Inflammatory macrophage treated with lipopolysaccharide for 1 hour (primary cell): ENCODE measurements at regions not wholly inside any gene's neighbourhood (a gene's known extent, or its start where the extent isn't known, plus 50 kb on each side); places are given as distances from the start of the nearest gene placed in this dataset.

ENCODE experiments used
- DNase-seq, 2 donors: peaks; one replicate each; pipeline ENCODE4 v3.0.0-alpha.2; 2020 to 2022

DNA sequence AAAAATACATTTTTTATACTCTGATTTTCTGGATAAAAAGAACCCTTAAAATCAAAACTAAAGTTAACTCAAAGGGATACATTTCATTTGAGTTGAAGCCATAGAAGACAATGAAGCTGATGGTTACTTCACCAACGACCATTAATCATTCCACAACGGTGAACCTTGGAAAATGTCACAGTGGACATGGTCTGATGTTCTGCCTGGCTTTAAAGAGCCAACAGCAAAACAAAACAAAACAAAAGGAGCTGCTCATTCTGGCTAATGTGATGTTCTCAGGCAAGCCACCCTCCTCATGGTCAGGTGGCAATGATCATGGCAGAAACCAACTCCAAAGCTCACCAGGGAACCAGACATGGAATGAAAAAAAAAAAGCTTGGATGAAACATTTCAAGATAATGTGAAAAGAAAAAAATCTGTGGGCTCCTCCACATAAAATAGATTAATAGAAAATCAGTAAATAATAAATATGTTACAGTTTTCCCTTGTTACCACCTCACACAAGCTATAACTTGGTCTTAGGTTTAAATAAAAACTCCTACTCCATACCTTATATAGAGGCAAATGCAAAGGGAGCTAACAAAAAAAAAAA lies 90.1 kb upstream of the SERTAD2 start:
- DNase-seq = no peak

DNA sequence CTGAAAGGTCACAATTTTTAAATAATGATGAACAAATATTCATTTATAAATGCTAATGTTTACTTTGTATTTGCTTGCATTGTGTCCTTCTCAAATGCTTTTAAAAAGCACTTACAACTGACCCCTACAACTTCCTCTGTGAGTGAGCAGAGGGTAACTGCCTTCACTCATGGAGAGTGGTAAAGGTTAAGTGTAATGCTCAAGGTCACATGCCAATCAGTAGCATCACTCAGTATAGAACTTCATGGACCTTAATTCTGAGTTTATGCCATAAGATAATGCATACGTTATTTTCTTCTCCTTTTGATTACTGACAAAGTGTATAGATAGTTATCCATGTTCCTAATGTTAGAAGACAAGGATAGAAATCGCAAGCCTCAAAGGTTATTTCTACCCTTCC lies 91.8 kb upstream of the SERTAD2 start:
- DNase-seq = no peak

DNA sequence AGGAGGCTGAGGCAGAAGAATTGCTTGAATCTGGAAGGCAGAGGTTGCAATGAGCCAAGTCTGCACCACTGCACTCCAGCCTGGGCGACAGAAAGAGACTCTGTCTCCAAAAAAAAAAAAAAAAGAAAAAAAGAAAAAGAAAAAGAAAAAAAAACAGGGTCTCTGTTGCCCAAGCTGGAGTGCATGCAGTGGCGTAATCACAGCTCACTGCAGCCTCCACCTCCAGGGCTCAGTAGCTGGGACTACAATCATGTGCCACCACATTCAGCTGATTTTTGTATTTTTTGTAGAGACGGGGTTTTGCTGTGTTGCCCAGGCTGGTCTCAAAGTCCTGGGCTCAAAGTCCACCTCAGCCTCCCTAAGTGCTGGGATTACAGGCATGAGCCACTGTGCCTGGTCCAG lies 94.0 kb upstream of the SERTAD2 start:
- DNase-seq = peak in 1 of 2 donors; percentile 46

DNA sequence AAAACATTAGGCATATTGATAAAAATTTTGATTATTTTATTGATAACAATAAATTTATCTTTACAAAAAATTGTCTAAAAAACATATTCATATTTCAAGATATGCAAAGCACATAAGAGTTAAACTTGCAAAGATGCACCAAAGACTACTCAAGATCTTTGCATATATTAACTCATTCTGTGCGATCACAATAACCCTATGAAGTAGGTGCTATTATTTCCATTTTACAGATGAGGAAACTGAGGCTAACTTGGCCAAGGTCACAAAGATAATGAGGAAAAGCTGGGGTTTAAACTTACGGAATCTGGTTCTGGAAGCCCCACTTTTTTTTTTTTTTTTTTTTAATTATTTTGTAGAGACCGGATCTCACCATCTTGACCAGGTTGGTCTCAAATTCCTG lies 94.4 kb upstream of the SERTAD2 start:
- no peak for DNase-seq

DNA sequence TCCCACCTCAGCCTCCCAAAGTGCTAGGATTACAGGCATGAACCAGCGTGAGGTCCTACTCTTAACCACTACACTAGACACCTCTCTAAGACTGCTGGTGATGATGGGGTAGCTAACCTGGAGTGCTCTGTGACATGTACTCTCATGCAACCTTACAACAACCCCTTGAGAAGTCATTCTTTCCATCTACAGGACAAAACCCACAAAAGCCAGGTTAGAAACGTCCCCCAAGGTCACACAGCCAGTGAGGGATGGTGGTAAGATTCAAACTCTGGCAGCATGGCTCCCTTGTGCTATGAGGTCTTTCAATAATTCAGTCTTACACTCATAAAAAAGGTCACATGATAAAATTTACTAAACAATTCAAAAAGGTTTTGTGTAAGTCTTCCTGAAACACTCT lies 94.8 kb upstream of the SERTAD2 start:
- no peak for DNase-seq

DNA sequence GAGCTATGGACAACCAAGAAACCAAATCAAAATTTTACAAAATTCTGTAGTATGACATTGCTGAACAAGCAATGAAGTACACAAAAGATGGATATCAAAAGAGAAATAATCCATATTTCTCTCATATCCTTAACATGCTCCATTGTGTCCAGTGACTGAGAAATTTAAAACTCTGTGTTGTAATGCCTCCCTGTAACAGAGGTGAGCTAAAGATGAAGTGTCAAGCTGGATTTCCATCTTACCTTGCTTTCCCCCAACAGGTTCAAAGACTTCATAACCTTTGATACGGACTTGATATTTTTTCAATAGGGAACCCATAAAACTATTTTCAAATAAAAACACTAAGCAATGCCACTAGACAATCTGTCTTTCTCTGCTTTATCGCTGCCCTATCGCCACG lies 95.7 kb upstream of the SERTAD2 start:
- no peak for DNase-seq

DNA sequence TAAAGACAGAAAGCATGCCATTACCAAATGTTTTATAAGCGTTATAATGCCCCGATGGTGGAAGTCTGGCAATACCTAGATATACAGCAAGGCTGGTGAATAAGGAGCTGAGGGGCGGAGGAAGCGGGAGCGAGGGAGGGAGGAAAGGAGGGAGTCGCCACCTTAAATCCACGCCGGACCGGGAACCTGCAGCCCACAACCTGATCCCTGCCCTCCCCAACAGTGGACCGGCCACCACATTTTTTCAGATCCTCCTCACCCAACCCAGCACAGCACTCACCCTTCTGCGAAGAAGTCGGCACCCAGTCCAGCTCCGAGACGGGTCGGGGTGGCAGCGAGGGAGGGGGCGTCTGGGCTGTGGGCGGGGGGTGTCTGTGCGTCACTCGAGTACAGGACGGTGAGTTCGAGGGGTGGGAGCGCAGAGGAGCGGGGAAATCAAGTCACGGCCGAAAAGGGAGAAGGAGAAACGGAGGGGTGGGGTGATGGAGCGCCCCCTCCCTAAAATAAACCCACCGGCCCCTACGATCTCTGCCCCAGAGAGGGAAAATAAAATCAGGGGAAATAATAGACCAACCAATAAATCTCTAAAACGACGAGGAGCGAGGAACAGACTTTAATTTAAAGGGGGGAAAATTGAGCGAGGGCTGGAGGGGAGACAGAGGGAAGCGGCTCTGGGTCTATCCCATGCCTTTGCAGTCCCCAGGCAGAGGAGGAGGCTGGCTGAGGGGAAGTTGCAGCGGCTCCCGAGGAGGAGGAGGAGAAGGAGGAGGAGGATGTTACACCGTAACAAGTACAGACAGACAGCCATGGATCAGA lies 96.5 kb upstream of the SERTAD2 start:
- no peak for DNase-seq

DNA sequence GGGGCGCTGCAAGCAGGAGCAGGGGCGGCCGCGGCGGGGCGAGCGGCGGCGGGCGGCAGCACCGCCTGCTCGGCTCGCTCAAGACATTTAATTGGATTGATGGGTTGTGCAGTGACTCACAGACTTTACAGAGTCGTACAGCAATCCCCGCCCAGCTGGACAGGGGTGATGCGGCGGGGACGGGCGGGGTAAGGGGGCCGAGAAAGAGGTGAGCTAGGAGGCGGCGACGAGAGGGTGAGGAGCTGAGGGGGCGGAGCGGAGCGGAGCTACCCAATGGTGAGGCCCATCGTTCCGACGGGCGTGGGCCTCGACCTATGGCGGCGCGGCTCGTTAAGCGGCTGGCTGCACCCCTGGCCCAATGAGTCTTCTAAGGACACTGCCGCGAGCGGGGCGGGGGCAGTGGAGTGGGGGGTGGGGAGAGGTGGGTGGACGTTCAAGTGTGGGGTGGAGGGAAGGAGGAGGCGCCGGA lies 97.1 kb upstream of the SERTAD2 start:
- peak; percentile 98 for DNase-seq

DNA sequence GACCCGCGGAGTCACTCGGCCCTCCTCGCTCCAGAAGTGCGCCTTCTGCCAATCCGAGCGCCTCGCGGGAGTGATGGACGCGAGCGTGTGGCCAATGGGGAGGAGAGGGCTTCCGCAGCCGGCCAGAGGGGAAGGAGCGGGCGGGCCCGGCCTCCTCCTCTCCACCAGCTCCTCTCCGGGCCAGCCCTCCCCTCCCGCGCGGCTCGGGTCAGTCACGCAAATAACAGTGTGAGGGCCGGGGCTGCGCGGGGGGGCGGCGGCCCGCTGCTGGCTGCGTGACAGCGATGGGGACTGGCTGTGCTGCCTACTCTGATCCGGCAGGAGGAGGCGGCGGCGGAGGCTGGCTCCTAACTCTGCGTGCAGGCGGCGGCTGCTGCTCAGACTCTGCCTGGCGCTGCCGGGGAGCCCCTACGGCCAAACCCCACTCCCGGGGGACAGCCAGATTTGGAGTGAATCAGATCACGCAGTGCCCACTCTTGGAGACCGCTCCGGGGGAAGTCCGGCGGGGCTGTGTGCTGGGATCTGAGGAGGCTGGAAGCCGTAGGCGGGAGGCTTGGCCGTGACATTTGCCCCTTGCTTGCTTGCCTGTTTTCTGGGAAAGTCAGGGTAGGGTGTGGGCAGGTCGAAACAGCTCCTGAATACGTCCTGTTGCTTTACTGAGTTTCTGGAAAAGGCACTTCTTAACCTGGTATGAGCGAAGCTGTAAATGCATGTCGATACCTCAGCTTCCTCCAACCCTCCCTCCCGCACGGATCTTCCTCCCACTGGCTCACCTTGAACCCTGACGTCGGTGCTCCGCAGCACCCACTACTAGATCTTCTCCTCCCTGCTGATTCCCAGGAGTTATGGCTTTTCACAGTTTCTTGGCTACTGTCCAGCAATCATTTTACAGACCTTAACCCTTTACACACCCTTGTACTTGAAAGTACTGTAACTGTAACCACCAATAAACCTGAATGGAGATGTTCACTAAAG lies 97.9 kb upstream of the SERTAD2 start:
- DNase-seq = peak; percentile 71 to 89

DNA sequence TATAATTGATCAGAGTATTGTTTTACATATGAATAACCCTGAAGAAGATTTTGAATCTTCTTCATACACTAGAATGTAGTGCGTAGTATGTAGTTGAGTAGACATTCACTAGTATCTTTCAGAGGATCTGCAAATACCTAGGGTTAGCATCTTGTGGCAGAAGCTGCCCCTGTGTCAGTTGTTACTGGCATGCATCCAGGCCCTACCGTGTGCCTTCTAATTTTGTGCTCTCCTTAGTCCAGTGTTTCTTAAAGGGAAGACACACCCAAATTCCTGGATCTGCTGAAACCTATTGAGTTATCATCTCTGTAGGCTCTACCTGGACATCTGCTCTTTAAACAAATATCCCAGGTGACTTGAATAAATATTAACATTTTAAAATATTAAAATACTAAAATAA lies 99.7 kb upstream of the SERTAD2 start:
- DNase-seq = no peak

DNA sequence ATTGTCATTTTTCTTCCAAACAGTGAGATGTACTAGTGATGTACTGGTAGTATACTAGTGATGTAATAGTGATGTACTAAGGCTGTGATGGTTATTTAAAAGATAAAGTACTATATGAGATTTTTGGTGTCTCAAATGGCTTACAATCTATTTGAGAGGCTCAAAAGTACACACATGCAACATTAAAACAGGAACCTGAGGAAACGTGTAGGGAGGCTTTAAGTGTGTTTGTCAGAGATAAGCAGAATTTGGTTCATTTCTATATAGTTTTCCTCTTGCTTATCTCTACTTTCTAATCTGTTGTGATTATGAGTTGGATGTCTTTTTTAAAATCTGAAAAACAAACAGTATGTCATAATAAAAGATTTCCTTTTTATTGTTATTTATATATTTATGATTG lies 100.9 kb upstream of the SERTAD2 start:
- DNase-seq = no peak

DNA sequence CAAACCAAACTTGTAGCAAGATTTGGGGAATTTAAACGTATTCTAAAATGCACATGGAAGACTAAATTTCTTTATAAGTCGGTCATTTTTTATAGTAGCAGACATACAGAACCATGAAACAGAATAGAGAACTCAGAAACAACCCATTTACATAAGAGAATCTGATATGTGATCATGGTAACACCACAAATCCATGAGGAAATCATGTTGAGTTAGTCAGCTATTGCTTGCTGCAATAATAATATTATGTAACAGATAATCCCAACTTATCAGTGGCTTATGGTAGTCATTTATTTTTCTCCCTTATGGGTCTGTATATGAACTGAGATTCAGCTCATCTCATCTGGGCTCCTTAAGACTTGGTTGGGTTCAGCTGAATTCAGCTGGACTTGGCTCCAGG lies 103.4 kb upstream of the SERTAD2 start:
- DNase-seq = peak; percentile 82 to 86

DNA sequence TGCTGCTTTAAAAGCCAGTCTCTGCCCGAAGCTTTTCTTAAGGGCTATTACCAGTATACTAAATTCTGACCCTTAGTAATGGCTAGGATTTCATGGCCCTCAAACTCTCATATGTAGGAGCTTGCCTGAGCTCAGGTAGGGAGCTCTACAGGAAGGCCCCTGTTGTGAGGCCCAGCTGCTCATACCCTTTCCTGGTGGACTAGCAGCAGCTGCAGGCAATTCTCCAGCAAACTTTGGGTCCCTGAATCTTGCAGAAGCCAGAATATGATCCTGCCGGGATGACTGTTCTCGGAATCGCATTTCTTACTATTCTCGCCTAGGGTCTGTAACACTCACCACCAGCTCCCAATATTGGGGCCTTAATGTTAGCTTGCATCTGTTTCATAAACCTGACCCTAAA lies 106.4 kb upstream of the SERTAD2 start:
- no peak for DNase-seq

DNA sequence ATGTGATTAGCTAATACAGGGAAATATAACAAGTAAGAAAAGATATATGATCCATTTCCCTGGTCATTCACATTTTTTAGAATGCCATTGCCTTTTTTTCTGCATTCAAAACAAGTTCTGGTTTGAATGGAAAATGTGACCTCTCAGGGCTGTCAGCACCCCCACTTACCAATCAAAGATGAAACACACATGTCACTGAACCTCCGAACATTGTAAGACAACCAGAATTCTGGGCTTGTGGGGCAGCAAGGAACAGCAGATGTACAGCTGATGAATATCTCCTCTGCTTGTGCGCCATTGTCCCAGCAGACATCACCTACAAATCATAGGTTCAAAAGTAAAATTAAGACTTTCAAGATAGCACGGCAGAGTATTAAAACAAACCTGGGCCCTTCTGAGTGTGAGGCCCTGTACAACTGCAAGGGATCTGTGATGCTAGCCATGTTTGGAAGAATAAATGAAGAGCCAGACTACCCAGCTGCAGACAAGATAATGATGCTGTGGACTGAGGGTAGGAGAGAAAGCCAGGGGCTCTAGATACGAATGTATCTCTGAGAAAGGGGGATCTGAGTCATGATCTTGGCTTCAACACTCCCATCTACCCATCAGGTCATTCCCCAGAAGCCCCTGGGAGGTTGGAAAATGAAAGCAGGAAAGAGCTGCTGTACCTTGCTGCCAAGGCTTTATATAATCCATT lies 108.7 kb upstream of the SERTAD2 start:
- no peak for DNase-seq

DNA sequence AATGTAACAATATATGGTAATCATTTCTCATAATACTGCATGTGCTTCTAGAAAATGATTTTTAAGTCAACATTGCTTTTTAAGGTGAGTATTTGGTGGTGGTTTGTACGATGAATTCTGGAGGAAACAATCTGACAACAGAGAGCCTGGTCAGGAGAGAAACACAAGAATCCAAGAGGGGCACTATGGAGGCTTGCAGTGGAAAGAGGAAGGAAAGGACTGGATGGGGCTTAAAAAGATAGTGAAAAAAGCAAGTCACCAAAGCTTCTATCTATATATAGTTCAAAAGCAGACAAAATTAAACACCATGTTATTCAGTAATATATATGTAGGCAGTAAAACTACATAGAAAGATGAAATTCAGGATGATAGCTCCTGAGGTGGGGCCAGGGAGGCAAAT lies 109.4 kb upstream of the SERTAD2 start:
- DNase-seq = no peak

DNA sequence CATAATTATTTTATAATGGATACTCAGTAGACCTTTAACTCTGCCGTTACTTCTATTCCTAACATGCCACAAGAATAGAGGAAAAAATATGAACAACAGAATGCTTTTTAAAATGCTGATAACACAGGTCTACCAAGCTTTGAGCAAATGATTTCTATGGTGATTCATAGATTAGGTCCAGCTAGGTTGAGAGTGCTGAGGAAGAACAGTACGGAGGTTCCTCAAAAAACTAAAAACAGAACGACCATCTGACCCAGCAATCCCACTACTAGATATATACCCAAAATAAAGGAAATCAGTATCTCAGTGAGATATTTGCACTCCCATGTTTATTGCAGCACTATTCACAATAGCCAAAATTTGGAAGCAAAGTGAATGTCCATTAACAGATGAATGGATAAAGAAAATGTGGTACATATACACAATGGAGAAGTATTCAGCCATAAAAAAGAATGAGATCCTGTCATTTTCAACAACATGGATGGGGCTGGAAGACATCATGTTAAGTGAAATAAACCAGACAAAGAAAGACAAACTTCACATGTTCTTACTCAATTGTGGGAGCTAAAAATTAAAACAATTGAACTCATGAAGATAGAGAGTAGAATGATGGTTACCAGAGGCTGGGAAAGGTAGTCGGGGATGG lies 111.6 kb upstream of the SERTAD2 start:
- DNase-seq = no peak

DNA sequence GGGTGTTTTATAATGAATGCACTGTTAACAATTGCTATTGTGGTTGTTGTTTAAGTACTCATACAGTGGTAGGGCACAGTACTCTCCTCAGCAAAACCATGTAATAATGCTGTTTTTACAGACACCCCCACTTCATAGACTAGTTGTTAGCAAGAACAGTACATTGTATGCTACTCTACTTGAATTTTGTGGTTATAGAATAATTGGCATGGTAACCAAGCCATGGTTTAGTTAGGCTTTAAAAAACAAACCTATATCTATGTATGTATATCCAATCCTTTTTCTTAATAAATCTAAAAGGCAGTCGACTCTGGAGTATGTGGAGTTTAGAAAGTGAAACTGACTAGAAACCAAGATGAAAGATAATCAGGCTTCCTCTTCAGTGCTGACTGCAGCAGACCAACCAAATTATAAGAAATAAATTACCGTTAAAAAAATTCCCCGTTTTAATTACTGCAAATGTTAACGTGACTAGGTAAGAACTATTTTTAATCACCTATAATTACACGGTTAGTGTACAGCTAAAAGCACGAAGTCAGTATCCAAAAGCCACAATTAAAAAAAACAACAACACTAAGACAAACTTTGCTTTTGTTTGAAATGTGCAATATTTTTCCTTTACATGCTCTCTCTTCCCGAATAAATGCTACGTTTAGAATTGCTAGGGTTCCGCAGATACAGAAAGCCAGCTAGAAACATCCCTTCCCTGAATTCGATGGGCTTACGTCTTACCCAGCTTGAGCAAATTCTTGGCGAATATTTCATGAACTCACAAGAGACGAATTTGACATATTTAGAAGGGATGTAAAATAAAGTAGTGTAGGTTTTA lies 113.3 kb upstream of the SERTAD2 start:
- DNase-seq = peak; percentile 52 to 55

DNA sequence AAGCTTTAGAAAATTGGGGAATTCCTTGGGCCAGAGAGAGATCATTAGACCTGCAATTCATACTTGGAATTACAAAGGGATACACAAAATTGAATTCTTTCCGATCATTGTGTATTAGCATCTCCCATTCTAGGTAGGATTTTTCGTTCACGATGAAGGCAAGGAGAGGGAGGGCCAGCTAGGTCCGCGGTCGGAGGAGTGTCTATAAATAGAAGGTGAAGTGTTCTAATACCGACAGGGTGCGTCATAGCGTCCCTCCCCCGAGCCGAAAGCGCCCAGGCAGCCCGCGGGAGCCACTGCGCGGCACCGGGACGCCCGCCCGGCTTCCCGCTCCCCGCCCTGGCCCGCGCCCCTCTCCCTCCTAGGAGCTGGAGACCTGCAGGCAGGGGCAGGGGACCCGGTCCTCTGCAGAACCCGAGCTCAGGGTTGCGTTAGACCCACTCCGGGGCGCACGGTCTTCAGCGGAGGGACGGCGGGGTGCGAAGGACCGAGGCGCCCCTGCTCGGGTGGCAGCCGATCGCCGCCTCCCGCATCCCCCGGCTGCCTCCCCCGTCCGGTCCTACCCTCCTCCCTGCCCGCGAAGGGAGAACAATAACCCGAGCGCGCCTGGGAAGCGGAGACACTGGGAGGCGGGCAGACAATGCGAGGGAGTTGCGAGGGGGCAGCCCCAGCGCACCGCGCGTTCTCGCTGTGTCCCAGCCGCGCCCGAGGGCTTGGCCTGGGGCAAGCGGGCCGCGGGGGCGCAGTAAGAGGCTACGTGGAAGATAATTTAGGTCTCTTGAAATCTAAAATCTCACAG lies 114.2 kb upstream of the SERTAD2 start:
- peak; percentile 84 to 85 for DNase-seq

DNA sequence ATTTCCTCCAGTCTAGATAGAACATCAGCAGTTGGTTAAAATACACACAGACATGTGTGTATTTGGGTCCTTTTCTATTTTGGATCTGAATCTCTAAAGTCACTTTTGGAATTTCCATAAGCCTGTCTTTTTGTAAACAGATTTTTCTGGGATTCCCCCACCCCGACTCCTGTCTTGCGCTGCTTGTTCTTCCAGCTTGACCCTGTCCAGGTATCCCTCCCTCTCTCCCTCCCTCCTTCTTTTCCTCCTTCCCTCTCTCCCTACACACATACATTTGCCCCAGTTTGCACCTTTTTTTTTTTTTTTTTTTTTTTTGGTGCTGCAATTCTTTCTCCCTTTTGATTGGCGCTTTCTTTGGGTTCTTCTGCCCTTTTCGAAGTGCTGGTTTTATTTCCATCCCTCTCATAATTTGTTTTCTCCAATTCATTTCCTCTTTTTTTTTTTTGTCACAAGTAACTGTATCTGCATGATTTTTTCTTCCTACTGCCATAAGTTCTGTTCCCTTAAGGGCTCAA lies 114.8 kb upstream of the SERTAD2 start:
- peak; percentile 67 to 82 for DNase-seq

DNA sequence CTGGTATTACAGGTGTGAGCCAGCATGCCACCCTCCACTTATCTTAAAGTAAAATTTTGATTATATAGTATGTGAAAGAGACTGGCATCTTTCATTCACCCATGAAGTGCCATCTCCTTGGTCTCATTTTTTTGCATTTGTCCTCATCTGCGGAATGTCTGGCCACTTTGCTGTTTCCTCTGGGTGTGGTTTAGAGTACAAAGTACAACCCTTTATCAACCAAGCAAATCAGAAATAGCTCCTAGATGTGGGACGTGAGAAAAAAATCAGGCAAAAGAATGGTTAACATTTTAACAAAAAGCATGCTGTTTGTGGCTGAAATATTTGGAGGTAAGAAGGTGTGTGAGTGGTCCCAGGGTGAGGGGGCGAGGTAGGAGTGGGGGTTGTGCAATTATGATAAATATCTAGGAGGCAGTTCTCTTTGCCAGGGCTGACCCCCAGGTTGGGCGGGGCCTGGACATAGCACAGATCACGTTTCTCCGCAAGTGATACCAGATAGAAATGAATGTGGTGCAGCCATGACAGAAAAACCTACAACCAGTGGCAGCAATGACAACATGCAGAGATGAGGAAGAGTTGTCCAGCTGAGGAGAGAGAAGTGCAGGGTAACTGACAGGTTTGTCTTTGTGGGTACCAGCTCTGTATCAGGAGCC lies 115.8 kb upstream of the SERTAD2 start:
- DNase-seq = no peak
